GM19463 (cell line): ENCODE measurements at regions not wholly inside any gene's neighbourhood (a gene's known extent, or its start where the extent isn't known, plus 50 kb on each side); places are given as distances from the start of the nearest gene placed in this dataset.
A peak's percentile ranks its signal among the peaks of the same experiment; 100 is the strongest.
"Not testable (repeated sequence)": the region's sequence is repeated elsewhere in the genome, so short reads cannot be mapped to it uniquely, and the experiment has no call there.

ENCODE experiments used
- ATAC-seq: cut with Tn5 transposase; IDR thresholded peaks from one replicate; pipeline ENCODE4 v1.9.1; 2021; ENCODE audit warnings: mild to moderate bottlenecking, moderate library complexity; ENCODE audit not compliant: unreplicated experiment

DNA sequence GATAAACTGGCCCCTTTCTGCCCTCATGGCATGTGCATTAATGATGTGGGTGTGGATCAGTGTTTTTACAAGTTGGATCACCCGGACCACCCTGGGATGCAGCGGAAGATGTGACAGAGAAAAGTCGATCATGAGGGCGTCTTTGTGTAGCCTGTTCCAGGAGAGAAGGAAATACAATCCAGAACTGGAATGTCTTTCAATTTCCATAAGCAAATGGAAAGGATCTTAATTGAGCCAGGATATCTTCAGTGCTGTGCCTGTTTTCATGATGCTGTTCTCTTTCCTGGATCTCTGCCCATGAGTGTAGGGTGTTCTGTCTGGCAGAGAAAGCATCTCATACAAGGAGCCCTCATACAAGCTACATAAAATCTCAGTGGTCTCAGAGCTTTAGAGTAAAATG is 481.4 kb downstream of the XYLT1 start:
- ATAC-seq, result no peak

DNA sequence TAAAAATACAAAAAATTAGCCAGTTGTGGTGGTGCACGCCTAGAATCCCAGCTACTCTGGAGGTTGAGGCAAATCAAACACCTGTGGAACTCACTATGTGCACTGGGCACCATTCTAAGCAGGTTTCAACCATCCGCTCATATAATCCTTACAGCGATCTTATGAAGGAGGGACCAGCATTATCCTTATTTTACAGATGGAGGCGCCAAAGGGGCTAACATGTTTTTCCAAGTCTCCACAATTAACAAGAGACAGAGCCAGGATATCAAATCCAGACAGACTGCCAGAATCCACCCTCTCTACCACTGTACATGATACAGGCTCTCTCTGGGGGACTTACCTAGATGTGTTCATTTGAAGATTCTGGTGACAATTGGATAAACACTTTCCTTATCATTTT is 479.0 kb downstream of the XYLT1 start:
- ATAC-seq, result no peak

- no peak for ATAC-seq
Observed at GRCh38 chr16:16992975-16993765, 477.6 kb downstream of the XYLT1 start.

DNA sequence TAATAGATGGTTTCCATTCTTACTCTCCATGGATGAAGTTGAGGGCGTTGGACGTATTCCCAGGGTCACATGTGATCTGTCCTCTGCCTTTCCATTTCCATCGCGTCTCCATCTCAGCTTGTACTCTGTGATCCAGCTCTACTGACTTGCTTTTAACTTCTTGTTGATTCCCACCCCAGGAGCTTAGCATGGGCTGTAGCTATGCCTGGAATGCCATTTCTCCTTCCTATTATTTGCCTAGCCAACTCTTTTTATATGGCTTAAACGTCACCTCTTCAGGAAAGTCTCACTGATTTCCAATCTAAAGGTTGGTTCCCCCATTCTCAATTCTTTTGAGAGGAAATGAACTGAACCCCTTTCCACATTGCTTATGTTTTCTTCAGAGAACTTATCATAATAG is 475.9 kb downstream of the XYLT1 start:
- ATAC-seq, result no peak

GRCh38 chr16:16996827-16997226 is 473.9 kb downstream of the XYLT1 start:
- ATAC-seq, result no peak

DNA sequence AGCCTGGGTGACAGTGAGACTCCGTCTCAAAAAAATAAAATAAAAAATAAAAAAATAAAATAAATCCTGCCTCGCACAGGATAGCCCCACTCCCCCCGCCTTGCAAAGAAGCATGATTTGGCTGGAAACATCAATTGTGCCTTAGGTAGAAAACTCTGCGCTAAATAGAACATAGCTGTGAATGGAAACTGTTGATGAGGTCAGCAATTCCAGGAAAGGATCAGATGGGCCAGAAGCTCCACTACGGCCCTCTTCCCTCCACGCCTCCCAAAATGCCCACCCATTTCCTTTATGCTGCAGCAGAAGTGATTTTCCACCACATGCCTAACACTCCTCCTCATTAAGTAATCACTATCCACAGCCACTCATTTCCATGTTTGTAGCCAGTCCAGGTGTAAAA is 473.4 kb downstream of the XYLT1 start:
- no peak for ATAC-seq

GRCh38 chr16:17001471-17001870 is 469.3 kb downstream of the XYLT1 start:
- ATAC-seq, result no peak

GRCh38 chr16:17002565-17002964 is 468.2 kb downstream of the XYLT1 start:
- ATAC-seq, result no peak

DNA sequence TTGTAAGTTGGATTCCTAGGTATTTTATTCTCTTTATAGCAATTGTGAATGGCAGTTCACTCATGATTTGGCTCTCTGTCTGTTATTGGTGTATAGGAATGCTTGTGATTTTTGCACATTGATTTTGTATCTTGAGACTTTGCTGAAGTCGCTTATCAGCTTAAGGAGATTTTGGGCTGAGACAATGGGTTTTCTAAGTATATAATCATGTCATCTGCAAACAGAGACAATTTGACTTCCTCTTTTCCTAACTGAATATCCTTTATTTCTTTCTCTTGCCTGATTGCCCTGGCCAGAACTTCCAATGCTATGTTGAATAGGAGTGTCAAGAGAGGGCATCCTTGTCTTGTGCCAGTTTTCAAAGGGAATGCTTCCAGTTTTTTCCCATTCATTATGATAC is 464.8 kb downstream of the XYLT1 start:
- ATAC-seq, result not testable (repeated sequence)

GRCh38 chr16:17011712-17012111 is 459.0 kb downstream of the XYLT1 start:
- ATAC-seq, result no peak

DNA sequence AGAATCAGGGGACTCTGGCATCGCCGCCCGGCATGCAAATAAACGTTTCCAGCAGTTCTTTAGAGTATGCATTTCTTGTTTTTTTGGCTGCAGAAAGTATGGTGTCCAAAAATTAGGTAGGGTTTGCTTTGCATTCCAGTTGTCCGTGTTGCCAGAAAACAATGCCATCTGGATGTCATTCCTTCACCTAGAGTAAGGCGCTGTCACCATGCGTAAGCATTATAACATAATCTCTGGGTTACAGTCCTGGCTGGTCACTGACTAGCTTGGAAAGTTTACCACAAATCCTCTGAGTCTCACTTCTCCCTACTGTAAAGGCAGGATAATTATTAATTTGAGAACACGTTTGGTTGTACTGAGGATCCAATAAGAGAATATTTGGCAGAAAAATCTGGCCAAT is 457.7 kb downstream of the XYLT1 start:
- ATAC-seq, result no peak

DNA sequence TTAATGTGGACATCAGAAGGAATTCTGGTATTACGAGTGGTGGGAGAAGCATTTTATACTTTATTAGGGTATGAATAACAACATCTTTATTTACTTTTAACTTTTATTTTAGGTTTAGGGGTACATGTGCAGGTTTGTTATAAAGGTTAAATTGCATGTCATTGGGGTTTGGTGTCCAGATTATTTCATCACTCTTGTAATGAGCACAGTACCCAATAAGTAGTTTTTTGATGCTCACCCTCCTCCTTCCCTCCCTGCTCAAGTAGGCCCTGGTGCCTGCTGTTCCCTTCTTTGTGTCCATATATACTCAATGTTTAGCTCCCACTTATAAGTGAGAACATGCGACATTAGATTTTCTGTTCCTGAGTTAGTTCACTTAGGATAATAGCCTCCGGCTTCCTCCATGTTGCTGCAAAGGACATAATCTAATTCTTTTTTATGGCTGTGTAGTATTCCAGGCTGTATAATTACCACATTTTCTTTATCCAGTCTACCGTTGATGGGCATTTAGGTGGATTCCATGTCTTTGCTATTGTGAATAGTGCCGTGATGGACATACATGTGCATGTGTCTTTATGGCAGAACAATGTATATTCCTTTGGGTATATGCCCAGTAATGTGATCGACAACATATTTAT is 456.2 kb downstream of the XYLT1 start:
- ATAC-seq, result no peak

- no peak for ATAC-seq
Observed at GRCh38 chr16:17015702-17016101, 455.1 kb downstream of the XYLT1 start.

GRCh38 chr16:17017442-17017841 is 453.3 kb downstream of the XYLT1 start:
- no peak for ATAC-seq

GRCh38 chr16:17018585-17018939 is 452.2 kb downstream of the XYLT1 start:
- no peak for ATAC-seq

- ATAC-seq, result no peak
Observed at GRCh38 chr16:17019366-17019765, 451.4 kb downstream of the XYLT1 start.

GRCh38 chr16:17023606-17024005 is 447.2 kb downstream of the XYLT1 start:
- ATAC-seq, result no peak

DNA sequence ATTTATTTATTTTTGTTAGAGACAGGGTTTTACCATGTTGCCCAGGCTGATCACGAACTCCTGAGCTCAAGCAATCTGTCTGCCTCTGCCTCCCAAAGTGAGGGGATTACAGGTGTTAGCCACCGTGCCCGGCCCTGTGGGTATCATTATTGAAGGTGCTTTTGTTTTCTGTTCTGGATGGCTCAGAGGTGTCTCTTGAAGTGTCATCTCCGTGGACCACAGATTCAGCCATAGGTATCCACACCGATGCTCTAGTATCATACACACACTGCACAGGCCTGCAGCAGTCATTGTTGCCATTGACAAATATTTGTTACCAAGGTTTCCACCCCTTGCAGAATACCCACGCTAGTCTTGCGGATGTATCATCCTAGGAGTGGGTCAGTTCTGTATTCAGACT is 446.2 kb downstream of the XYLT1 start:
- no peak for ATAC-seq

DNA sequence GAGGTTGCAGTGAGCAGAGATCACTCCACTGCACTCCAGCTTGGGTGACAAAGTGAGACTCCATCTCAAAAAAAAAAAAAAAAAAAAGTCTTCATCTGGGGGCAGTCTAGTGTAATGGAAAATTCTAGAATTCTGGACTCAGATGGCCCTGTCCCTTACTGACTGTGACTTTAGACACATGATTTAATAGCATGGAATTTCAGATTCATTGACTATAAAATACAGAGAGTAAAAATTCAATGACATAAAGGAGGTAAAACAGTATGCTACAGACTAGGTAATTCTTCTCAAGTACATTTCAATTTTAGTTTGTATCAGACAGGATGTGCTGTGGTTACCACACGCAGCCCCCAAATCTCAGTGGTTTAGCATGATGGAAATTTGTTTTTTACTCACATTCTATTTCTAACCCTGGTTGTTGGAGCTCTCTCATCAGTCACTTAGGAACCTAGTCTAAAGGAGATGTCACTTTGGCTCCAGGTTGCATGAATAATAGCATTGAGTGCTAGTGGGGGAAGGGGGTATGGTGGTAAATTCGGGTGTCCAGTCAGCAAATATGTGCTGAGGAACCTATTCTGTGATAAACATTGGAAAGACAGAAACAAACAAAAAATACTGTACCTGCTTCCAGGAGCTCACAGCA is 444.0 kb downstream of the XYLT1 start:
- peak; percentile 70 for ATAC-seq

DNA sequence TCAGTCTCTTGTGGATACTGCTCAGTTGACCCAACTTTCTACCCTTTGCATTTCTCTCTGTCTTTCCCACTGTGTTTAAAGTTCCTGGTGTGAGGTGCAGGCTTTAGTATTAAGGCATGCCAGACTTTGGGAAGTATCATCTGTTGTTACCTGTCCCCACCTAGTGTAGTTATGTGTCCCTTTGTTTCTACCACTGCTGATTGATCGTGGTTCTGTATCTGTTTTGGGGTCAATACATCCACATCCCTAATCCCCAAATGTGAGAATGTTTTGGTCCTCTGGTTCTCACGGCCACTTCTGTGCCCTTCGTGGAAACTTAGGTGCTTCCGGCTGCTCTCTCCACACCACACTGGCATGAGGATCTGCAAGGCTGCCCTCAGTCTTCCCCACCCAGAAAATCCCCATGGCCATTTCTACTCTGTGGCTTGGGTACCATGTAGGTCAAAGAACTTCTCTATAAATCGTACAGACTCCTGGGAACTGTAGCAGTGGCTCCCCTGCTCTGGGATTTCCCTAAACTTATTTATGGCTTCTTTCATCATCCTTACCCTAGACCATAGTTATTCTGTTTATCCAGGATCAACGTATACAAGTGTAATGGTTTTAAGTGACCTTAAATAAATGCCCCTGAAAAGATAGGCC is 443.2 kb downstream of the XYLT1 start:
- ATAC-seq, result peak; percentile 66

DNA sequence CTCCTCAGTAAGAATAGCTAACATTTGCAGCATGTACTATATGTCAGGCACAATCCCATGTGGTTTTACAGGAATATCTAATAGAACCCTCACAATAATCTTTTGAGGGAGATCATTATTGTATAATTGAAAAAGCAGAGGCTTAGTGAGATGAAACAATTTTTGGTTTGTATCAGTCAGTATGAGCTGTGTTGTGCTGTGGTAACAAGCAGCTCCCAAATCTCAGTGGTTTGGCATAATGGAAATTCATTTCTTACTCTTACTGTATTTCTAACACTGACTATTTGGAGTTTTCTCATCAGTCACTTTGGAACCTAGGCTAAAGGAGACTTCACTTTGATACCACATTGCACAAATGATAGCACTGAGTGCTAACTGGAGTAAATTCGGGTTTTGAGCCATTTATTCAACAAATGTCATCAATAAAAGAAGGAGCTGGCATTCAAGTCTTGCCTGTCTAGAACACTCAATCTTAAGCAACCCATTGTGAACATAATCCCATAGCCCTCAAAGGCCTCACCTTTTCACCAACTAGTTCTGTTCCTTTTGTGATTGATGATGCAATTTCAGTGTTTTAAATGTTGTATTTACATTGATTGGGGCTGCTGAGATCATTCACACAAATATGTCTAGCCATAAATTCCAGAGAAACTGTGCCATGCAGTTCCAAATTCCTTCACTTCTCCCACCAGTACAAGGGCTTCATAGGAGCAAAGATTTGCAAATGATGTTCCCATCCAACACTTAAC is 441.0 kb downstream of the XYLT1 start:
- ATAC-seq, result no peak
